ENCODE measurements at regions not wholly inside any gene's neighbourhood (a gene's known extent, or its start where the extent isn't known, plus 50 kb on each side); places are given as distances from the start of the nearest gene placed in this dataset.

DNA sequence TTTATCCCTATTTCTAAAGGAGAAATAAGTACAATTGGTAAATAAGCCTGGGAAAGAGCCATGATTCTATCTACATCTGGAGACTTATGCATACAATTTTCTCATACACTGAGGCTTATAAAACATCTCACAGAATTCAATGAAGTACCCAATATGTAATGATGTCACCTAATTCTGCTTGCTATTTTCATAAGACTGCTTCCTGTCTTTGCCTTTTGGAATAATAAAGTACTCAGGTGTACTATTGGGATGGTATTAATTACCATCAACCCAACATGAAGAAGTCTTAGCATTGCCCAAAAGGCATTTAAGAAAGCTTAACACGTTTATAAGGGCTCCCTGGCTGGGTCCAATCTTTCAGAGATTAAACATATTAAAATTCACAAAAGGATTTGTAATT is 216.4 kb upstream of the TSHZ2 start:
- TF ChIP-seq CTCF (IDR thresholded peaks at IDR 0.05; ENCODE audit: borderline replicate concordance, insufficient read depth, low read depth, low read length): no peak
- H3K4me3 ChIP-seq (ENCODE audit: low read depth, low read length): no peak overlapping the region

- TF ChIP-seq CTCF (IDR thresholded peaks at IDR 0.05; ENCODE audit: borderline replicate concordance, insufficient read depth, low read depth, low read length): no peak
These were observed 217.8 kb upstream of the TSHZ2 start for GRCh38 chr20:52754366-52754765.

DNA sequence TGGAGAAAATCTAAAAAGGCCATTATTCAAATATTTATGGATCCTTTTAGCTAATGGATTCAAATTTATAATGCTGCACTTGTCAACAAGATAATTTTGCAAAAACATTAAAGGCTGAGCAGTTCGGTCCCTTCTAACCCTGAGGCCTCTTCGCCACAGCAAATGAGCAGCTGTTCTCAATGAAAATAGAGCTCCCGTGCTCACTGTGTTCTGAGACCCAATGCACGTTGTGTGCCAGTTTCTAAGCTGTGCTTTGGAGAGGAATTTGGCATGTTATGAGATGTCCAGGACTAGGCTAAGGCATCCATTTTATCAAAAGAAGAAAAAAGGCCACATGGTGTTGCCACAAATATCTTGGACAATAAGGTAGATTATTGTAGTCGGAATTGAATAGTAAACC is 220.1 kb upstream of the TSHZ2 start:
- H3K4me3 ChIP-seq (ENCODE audit: low read depth, low read length): no peak overlapping the region
- TF ChIP-seq CTCF (IDR thresholded peaks at IDR 0.05; ENCODE audit: borderline replicate concordance, insufficient read depth, low read depth, low read length): no peak

More at GRCh38 chr20:52754366-52754765, 217.8 kb upstream of the TSHZ2 start:
- no peak overlapping the region for H3K4me3 ChIP-seq (ENCODE audit: low read depth, low read length)

DNA sequence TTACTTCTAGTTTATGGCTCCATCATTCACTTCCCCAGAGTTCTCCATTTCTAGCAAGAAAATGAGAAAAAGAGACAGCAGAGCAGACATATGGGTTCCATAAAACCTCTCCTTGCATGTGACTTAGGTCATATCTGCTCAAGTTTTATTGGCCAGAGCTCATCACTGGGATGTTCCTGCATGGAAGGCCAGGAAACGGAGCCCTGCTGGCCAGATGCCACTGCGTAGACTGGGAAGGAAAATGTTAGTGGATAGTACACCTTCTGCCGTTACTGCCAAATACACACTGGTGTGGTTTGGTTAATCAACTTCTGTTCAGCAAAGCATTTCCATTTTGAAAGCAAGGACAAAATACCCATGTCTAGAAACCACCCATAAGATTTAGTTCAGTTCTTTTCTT is 220.6 kb upstream of the TSHZ2 start:
- TF ChIP-seq CTCF (IDR thresholded peaks at IDR 0.05; ENCODE audit: borderline replicate concordance, insufficient read depth, low read depth, low read length): no peak
- no peak overlapping the region for H3K4me3 ChIP-seq (ENCODE audit: low read depth, low read length)

DNA sequence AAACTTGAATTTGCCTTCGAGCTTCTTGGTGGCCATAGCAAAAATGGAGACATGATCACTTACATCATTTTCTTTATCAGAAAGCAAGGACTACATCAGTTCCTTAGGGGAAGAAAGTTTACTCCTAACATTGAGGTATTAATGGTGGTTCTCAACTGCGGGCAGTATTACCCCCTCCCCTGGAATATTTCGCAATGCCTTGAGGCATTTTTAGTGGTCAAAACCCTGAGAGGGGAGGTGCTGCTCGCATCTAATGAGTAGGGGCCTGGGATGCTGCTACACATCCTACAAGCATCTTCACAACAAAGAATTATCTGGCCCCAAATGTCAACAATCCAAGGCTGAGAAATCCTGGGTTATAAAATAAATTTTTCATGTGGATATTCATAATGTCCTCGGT is 222.2 kb upstream of the TSHZ2 start:
- TF ChIP-seq CTCF (IDR thresholded peaks at IDR 0.05; ENCODE audit: borderline replicate concordance, insufficient read depth, low read depth, low read length): no peak

GRCh38 chr20:52748990-52749389 is 223.2 kb upstream of the TSHZ2 start:
- TF ChIP-seq CTCF (IDR thresholded peaks at IDR 0.05; ENCODE audit: borderline replicate concordance, insufficient read depth, low read depth, low read length): no peak

More for the DNA sequence above, 222.2 kb upstream of the TSHZ2 start:
- H3K4me3 ChIP-seq (ENCODE audit: low read depth, low read length): no peak overlapping the region

DNA sequence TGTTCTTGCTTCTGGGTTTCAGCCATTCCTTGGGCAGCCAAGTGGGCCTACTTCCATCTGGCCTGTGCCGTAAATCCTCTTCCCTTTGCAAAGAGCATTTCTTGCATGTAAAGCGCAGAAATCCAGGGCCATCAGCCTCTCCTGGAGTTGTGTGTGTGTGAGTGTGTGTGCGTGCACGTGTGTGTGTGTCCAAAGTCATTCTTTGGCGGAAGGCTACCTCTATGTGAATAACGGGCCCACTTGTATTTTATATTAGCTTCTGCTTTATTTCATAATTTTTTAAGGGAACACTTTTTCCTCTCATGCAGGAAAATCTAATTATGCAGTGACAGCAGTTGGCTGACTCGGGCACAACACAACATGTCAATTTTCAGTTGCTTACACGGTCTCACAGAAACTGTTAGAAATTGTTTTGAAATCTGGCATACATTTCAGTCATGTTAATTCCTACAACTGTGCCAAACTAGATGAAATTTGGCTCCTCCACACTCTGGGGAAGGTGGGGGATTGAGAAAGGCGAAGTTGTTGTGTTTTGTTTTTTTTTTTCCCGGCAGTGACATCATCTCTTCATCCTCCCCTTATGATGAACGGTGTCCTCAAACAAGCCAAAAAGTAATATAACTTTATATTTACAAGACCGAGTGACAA is 223.7 kb upstream of the TSHZ2 start:
- no peak overlapping the region for H3K4me3 ChIP-seq (ENCODE audit: low read depth, low read length)
- TF ChIP-seq CTCF (IDR thresholded peaks at IDR 0.05; ENCODE audit: borderline replicate concordance, insufficient read depth, low read depth, low read length): no peak

More at GRCh38 chr20:52748990-52749389, 223.2 kb upstream of the TSHZ2 start:
- no peak overlapping the region for H3K4me3 ChIP-seq (ENCODE audit: low read depth, low read length)

All from GM12875 (cell line).